ENCODE measurements at regions not wholly inside any gene's neighbourhood (a gene's known extent, or its start where the extent isn't known, plus 50 kb on each side); places are given as distances from the start of the nearest gene placed in this dataset.

DNA sequence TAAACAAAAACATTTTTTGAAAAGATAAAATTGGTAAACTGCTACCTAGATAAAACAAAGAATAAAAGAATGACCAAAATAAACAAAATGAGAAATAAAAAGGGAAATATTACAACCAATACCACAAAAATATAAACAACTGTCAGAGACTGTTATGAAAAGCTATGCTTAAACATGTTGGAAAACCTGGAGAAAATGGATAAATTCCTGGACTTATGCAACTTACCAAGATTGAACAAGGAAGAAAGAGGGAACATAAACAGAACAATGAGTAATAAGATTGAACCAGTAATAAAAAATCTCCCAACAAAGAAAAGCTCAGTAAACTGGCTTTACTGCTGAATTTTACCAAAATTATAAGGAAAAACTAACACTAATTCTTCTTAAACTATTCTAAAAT lies 518.7 kb downstream of the GRXCR1 start:
- H2AFZ ChIP-seq (ENCODE audit: low read depth, low read length) = no peak overlapping the region
- H3K9me3 Mint-ChIP-seq (ENCODE audit: unreplicated experiment) = peaks cover 3% of the 10 kb centered on the region
- no peak overlapping the region for H3K27ac ChIP-seq (ENCODE audit: low read depth, low read length)
- TF ChIP-seq, protein P1, sequence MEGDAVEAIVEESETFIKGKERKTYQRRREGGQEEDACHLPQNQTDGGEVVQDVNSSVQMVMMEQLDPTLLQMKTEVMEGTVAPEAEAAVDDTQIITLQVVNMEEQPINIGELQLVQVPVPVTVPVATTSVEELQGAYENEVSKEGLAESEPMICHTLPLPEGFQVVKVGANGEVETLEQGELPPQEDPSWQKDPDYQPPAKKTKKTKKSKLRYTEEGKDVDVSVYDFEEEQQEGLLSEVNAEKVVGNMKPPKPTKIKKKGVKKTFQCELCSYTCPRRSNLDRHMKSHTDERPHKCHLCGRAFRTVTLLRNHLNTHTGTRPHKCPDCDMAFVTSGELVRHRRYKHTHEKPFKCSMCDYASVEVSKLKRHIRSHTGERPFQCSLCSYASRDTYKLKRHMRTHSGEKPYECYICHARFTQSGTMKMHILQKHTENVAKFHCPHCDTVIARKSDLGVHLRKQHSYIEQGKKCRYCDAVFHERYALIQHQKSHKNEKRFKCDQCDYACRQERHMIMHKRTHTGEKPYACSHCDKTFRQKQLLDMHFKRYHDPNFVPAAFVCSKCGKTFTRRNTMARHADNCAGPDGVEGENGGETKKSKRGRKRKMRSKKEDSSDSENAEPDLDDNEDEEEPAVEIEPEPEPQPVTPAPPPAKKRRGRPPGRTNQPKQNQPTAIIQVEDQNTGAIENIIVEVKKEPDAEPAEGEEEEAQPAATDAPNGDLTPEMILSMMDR (IDR thresholded peaks at IDR 0.05; ENCODE audit: insufficient read depth, low read depth, low read length) = no peak
- no peak for TF ChIP-seq EZH2 (IDR thresholded peaks at IDR 0.05; ENCODE audit: insufficient read depth, low read length)
- H3K4me3 Mint-ChIP-seq (ENCODE audit: unreplicated experiment) = no peak overlapping the region
- no peaks in the 10 kb centered on the region for H3K27me3 ChIP-seq (ENCODE audit: insufficient read depth, low read length)
- no peaks in the 10 kb centered on the region for H4K20me1 ChIP-seq (ENCODE audit: insufficient read depth, low read length)
- no peak overlapping the region for H3K9ac ChIP-seq (ENCODE audit: low read length)
- DNase-seq (ENCODE audit: low read depth) = peak; percentile 30
- H3K4me1 Mint-ChIP-seq (ENCODE audit: low read depth, unreplicated experiment) = no peaks in the 10 kb centered on the region
- no peaks in the 10 kb centered on the region for H3K36me3 ChIP-seq (ENCODE audit: insufficient read depth, low read length)
- H3K9me3 ChIP-seq (ENCODE audit: insufficient read depth, low read depth, low read length) = peaks cover 9% of the 10 kb centered on the region
- H3K27ac Mint-ChIP-seq (ENCODE audit: unreplicated experiment) = no peak overlapping the region
- no peak for FAIRE-seq
- H3K27me3 Mint-ChIP-seq (ENCODE audit: low read depth, unreplicated experiment) = no peaks in the 10 kb centered on the region
- no peaks in the 10 kb centered on the region for H3K79me2 ChIP-seq (ENCODE audit: insufficient read depth, low read length)
- no peaks in the 10 kb centered on the region for H3K4me1 ChIP-seq (ENCODE audit: insufficient read depth, low read length)
- H3K4me3 ChIP-seq (ENCODE audit: insufficient read depth, low read depth, low read length) = no peak overlapping the region
- no peak overlapping the region for H3K4me2 ChIP-seq (ENCODE audit: low read length)
- H3K36me3 Mint-ChIP-seq (ENCODE audit: low read depth, unreplicated experiment) = no peaks in the 10 kb centered on the region

DNA sequence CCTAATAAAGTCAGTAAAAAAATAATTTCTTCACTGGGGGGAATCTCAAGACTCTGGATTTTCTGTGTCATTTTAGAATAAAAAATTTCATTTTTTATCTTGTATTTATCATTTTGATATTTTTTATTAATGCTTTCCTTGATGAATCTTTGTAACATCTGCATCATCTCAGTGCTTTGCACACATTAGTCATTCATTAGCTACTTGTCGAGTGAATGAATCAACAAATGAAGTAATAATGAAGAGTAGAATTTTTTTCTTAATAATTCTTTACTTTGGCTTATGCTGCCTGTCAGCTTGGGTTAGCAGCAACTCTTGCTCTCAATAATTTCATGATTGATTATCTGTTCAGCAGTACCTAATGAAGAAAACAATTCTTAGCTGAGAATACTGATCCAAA lies 530.8 kb downstream of the GRXCR1 start:
- H3K79me2 ChIP-seq (ENCODE audit: insufficient read depth, low read length) = no peaks in the 10 kb centered on the region
- DNase-seq (ENCODE audit: low read depth) = no peak
- H3K9ac ChIP-seq (ENCODE audit: low read length) = no peak overlapping the region
- no peak overlapping the region for H2AFZ ChIP-seq (ENCODE audit: low read depth, low read length)
- H3K4me2 ChIP-seq (ENCODE audit: low read length) = no peak overlapping the region
- H3K36me3 ChIP-seq (ENCODE audit: insufficient read depth, low read length) = no peaks in the 10 kb centered on the region
- no peaks in the 10 kb centered on the region for H3K4me1 ChIP-seq (ENCODE audit: insufficient read depth, low read length)
- no peaks in the 10 kb centered on the region for H3K27me3 ChIP-seq (ENCODE audit: insufficient read depth, low read length)
- H3K27ac Mint-ChIP-seq (ENCODE audit: unreplicated experiment) = no peak overlapping the region
- TF ChIP-seq EZH2 (IDR thresholded peaks at IDR 0.05; ENCODE audit: insufficient read depth, low read length) = no peak
- TF ChIP-seq, protein P1 (IDR thresholded peaks at IDR 0.05; ENCODE audit: insufficient read depth, low read depth, low read length) = no peak
- no peaks in the 10 kb centered on the region for H3K4me1 Mint-ChIP-seq (ENCODE audit: low read depth, unreplicated experiment)
- FAIRE-seq = no peak
- peaks cover 3% of the 10 kb centered on the region for H3K9me3 Mint-ChIP-seq (ENCODE audit: unreplicated experiment)
- no peaks in the 10 kb centered on the region for H4K20me1 ChIP-seq (ENCODE audit: insufficient read depth, low read length)
- no peak overlapping the region for H3K4me3 ChIP-seq (ENCODE audit: insufficient read depth, low read depth, low read length)
- no peaks in the 10 kb centered on the region for H3K36me3 Mint-ChIP-seq (ENCODE audit: low read depth, unreplicated experiment)
- H3K4me3 Mint-ChIP-seq (ENCODE audit: unreplicated experiment) = no peak overlapping the region
- H3K9me3 ChIP-seq (ENCODE audit: insufficient read depth, low read depth, low read length) = no peaks in the 10 kb centered on the region
- H3K27me3 Mint-ChIP-seq (ENCODE audit: low read depth, unreplicated experiment) = no peaks in the 10 kb centered on the region
- H3K27ac ChIP-seq (ENCODE audit: low read depth, low read length) = no peak overlapping the region

DNA sequence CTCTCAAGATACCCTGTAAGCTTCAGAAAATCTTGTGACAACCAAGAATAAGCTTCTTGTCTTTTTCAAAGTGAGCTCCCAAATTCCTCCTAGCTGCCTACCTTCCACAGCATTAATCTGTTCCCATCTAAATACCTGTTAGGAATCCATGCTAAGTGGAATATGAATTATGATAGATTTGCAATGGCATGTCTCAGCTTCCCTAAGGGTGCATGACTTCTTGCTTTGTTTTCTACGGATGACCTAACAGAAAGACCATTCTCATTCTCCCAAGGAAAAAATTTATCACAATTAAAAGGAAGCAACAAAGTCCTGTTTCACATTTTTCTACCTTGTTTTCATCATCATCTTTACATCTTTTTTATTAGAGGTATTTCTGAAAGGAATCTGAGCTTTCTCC lies 532.7 kb downstream of the GRXCR1 start:
- Histone ChIP-seq H3K36me3 (ENCODE audit: insufficient read depth, low read length) (no peaks in the 10 kb centered on the region), H3K4me2 (ENCODE audit: low read length) (no peak overlapping the region), H3K9me3 (ENCODE audit: insufficient read depth, low read depth, low read length) (no peaks in the 10 kb centered on the region), H3K27ac (ENCODE audit: low read depth, low read length) (no peak overlapping the region), H2AFZ (ENCODE audit: low read depth, low read length) (no peak overlapping the region), H3K4me3 (ENCODE audit: insufficient read depth, low read depth, low read length) (no peak overlapping the region), H3K4me1 (ENCODE audit: insufficient read depth, low read length) (no peaks in the 10 kb centered on the region), H4K20me1 (ENCODE audit: insufficient read depth, low read length) (no peaks in the 10 kb centered on the region), H3K79me2 (ENCODE audit: insufficient read depth, low read length) (no peaks in the 10 kb centered on the region), H3K9ac (ENCODE audit: low read length) (no peak overlapping the region), H3K27me3 (ENCODE audit: insufficient read depth, low read length) (no peaks in the 10 kb centered on the region)
- H3K9me3 Mint-ChIP-seq (ENCODE audit: unreplicated experiment) = no peaks in the 10 kb centered on the region
- TF ChIP-seq, protein P1 (IDR thresholded peaks at IDR 0.05; ENCODE audit: insufficient read depth, low read depth, low read length) = no peak
- no peak for TF ChIP-seq EZH2 (IDR thresholded peaks at IDR 0.05; ENCODE audit: insufficient read depth, low read length)
- H3K4me3 Mint-ChIP-seq (ENCODE audit: unreplicated experiment) = no peak overlapping the region
- no peak for FAIRE-seq
- no peaks in the 10 kb centered on the region for H3K36me3 Mint-ChIP-seq (ENCODE audit: low read depth, unreplicated experiment)
- no peak overlapping the region for H3K27ac Mint-ChIP-seq (ENCODE audit: unreplicated experiment)
- DNase-seq (ENCODE audit: low read depth) = no peak
- H3K27me3 Mint-ChIP-seq (ENCODE audit: low read depth, unreplicated experiment) = no peaks in the 10 kb centered on the region
- no peaks in the 10 kb centered on the region for H3K4me1 Mint-ChIP-seq (ENCODE audit: low read depth, unreplicated experiment)
